GM18499 (cell line): ENCODE measurements at regions not wholly inside any gene's neighbourhood (a gene's known extent, or its start where the extent isn't known, plus 50 kb on each side); places are given as distances from the start of the nearest gene placed in this dataset.
A peak's percentile ranks its signal among the peaks of the same experiment; 100 is the strongest.

Experiments
- ATAC-seq: cut with Tn5 transposase; IDR thresholded peaks from one replicate; pipeline ENCODE4 v1.9.1; 2021; ENCODE audit warnings: moderate number of reproducible peaks; ENCODE audit not compliant: insufficient read depth, unreplicated experiment

DNA sequence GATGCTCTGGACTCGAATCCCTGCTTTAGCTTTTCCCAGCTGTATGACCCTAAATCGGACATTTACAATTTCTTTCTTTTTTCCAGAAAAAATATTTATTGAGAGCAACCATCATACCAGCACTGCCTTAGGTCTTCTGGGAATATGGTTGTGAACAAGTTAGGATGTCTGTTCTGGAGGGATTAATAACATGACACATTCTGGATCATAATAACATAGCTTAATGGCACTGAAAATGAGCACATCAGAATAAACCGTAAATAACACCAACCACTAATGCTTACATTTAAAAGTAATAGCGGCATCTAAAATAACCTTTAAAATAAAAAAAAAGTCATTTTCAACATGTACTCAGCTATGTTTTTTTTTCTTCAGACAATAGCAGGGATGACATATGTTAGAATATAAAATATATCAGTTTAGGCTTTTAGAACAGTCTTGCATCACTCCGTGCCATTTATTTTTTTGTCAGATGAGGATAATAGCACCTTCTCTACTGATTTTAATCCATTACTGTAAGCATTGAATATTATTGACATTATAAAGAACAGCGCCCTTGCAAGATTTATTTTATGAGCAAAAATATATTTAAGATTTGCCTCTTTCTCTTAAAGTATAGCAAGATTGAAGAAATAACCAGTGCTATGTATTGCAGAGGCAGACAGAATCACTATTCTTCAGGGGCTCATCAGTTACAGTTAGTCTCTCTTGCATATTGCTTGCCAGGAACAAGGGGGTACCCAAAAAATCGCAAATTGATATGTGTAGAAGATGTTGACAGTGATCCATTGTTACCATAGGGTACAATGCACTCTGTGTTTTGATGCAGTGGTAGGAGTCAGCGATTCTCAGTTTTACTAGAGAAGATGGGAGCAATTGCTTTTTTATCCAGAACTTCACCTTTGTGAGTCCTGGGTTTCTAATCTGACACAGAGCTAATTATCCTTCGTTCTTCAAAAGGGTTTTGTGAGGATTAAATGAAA, 168.4 kb upstream of the NR3C1 start:
- ATAC-seq, result no peak

DNA sequence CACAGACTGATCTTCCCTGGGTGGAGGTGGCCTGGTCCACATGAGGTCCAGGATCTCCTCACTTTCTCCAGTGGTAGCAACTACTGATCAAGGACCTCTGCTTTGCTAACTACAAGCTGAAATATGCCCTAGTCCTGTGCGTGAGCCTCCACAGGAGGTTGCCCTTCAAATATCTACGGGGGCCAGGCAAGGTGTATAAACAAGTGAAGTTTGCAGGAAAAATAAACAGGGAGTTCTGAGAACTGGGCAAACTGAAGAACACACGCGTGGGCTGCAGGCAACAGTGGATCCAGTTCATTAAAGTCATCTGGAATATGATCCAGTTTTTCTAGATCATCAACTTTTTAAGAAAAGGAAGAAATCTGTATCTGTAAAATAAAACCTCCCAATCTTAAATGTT, 167.5 kb upstream of the NR3C1 start:
- ATAC-seq, result no peak

DNA sequence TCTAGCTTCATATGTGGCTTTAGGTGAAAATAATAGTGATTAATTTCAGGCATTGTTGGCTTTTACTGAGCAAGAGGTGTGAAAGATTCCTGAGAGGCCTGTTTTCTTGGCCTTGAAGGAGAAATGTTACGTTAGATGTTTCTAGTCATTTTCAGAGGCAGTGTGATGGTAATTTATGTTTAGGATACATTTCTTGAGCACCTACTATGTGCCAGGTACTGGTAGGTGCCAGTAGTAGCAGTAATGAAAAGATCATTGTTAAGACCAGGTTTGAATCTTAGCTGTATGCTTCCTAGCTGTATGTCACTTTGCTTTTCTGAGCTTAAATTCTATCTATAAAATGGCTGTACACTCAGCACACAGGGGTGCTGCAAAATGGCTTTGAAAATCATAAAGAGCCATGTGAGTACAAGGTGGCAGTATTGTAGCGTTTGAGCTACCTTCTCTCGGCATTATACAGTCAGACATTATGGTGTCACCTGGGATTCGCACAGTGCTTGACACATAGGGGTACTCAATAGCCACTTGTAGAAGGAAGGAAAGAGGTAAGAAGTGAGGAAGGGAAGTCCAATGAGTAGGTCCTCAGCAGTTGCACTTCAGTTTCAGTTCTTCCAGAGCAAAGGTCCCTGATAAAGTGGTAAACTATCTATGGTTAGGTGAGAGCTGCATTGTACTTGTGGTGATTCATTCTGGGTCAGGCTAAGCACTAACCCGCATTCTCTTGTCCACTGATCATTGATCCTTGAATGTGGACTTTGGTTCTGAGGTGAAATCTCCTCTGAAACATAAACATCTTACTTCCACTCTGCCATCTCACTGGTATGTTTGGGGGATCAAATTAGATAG, 166.5 kb upstream of the NR3C1 start:
- no peak for ATAC-seq

DNA sequence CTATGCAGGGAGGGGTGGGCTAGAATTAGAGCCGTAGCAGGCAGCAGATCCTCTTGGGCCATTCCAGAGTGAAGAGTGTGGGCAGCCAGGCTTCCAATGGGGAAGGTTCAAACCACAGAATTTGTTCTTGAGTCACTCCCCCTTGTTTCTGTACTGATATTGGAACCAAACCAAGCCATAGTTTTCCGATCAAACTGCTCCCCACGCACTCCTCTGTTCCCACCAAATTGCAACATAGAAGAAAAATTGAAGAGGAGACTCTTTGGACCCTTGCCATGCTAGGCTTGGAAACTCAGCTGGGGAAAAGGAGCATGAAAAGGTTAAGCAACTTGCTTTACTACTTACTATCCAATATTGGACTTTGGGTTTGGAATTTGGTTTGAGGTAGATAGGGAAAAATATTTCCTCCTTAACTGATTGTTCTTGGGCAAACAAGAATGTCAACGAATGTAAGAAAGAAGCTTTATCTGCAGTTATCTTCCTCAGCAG, 165.8 kb upstream of the NR3C1 start:
- ATAC-seq, result no peak

DNA sequence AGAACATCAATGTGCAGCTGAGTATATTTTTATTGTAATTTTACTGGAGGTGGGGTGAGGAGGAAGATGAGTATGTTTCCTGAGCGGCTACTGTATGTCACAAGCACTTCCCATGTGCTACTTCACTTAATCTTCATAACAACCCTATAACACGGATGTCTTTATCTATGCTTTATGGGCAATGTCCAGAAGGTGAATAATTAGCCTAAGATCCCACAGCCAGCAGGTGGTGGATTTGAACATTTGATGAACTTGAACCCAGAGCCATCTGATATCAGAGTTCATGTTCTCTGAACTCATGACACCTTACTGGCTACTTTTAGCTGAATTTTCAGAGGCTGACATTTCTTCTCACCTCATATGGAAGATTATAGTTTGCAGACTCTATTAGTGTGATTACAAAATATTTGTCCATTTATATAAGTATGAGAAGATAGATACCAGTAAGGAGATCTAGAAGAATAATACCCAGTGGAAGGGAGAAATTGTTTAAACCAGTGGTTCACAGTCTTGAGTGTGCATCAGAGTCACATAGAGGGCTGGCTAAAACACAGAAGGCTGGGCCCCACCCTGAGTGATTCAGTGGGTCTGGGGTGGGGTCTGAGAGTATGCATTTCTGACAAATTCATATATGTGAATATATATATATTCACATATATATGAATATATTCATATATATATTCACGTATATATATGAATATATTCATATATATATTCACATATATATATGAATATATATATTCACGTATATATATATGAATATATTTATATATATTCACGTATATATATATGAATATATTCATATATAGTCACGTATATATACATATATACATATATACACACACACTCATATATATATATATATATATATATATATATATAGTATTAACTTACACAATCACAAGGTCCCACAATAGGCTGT, 164.4 kb upstream of the NR3C1 start:
- no peak for ATAC-seq

DNA sequence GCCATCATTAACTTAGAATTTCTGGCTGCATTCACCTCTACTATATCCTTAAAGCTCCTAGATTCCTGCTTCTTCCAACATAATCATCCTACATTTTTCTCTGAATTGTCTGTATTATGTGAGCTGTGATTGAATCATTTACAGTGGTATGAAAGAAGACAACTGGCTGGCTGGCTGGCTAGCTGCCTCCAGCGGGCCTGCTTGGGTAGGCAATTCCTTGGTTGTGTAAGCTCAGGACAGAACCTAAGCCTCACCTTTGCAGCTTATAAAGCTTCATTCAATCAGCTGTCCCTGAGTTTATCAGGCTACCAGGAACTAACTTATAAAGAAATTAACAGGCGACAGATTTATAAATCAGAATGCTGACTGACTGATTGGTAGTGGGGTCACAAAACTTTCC, 162.7 kb upstream of the NR3C1 start:
- ATAC-seq, result no peak

DNA sequence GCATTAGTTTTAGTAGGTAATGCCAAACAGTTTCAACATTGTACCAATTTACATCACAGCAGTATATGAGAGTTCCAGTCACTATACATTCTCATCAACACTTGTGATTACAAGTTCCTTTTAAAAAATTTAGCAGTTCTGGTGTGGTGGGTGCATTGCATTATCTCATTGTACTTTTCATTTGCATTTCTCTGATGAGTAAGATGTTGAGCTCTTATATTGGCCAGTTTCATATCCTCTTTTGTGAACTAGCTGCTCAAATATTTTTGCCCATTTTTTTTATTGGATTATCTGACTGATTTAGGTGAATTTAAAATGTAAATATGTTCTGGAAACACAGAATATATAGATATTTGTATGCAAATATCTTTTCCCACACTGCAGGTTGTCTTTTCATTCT, 160.9 kb upstream of the NR3C1 start:
- peak; percentile 98 for ATAC-seq

DNA sequence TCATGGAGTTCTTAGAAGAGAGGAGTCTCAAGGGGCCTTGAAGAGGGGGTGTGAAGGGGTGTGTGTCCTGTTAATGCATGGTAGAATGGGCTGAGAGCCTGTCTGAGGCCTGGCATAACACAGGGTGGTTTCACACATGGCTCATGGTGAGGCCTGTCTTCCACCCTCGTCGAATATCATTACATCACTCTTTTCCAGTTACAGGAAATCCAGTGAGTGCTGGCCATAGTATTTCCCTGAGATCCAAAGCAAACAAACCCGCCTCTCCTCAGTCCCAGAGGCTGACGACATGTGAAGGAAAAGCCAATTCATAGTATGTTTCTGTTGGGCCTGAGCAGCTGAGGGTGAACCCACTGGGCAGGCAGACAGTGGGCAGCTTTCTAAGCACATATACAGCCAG, 159.4 kb upstream of the NR3C1 start:
- ATAC-seq, result no peak

DNA sequence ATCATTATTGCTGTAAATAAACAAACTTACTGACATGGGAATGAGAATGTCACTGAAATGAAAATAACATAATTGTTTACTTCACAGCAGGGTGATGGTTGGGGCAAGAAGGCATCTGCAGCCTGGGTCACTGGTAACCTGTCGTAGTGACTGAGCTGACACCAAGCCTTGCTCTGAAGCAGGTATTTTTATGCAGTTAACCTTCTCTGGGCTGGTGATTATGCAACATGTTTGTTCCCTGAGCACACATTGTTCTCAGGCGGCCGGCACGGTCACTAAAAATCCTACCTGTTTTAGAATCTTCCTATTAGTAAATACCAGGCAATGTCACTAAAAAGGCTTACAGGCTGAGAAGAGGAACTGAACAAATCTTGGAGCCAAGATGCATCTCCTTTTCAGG, 157.7 kb upstream of the NR3C1 start:
- ATAC-seq, result no peak

DNA sequence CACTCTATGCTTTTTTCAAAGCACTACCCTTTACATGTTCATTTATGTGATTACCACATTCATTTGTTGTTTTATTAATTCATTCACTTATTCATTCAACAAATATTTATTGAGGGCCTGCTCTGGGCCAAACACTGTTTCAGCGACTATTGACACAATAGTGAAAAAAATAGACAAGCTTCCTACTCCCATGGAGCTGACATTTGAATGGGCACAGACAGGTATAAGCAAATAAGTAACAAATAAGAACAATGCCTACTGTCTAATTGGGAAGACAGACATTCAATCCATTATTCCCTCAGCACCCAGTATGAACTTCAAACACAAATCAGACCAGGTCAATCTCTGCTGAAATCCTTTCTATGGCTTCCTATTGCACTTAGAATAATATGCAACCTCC, 156.9 kb upstream of the NR3C1 start:
- ATAC-seq, result no peak

DNA sequence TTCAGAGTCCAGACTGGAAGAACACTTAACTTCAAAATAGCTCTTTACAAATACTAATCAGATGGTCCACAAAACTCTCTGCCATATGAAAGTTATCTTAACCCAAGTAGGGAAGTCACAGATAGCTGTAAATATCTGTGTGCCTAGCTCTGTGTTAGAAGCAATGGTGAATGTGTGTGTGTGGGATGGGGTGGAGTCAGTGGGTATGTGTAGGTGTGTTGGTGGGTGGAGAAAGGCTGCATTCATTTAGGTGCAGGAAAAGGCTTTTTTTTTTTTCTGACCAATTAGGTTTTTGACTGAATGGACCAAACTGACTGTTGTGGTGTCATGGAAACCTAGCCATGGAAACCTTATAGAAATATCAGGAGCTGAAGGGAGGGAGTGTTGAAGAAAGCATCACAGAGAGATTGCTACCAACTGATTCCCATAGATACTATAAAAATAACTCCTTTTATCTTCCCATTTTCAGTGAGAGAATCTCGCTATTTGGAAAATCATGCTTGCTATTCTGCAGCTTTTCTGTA, 156.2 kb upstream of the NR3C1 start:
- no peak for ATAC-seq

DNA sequence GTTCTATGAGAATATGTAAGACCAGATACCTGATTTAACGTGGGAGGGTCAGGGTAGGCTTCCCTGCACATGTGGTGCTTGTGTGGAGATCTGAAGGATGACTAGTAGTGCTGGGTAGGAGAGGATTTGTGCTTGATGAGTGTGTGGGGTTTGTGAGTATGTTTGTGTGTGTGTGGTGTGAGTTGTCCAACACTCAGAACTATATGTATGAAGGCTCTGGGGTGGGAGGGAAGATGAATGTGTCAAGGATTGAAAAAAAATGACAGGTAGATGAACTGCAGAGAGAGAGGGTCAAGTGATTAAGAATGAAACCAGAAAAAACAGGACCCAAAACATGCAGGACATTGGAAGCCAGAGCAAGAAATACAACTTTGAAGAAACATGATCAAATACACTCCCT, 154.6 kb upstream of the NR3C1 start:
- ATAC-seq, result peak; percentile 9

DNA sequence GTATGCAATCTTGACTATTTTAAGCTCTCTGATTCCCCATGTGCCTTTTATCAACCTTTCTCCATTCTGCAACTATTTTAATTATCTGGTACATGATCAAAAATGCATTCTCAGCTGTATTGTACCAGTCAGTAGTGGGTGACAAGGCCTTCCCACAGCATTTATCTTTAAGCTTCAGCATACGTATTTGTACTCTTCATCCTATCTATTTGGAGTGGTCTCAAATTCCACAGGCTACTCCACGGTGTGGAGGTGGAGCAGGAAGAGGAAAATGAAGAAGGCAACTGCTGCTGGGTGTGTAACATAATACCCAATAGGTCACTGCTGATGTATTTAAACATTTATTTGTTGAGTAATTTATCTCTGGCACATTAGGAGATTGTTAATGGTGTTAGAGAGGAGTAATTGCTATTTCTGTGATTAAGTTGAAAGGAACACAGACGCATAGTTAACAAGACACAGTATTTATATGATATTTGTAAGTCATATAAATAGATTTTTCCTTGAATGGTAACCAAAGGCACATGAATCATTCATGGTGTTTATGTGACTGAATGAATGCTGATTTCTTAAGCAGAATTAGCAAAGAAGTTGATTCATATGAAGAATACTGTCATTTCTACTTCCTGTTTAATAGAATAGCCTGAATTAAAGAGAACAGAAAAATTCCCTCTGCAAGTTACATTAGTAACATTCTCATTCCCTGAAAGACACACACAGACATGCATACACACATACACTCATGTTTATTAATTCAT, 153.8 kb upstream of the NR3C1 start:
- peak; percentile 61 for ATAC-seq

DNA sequence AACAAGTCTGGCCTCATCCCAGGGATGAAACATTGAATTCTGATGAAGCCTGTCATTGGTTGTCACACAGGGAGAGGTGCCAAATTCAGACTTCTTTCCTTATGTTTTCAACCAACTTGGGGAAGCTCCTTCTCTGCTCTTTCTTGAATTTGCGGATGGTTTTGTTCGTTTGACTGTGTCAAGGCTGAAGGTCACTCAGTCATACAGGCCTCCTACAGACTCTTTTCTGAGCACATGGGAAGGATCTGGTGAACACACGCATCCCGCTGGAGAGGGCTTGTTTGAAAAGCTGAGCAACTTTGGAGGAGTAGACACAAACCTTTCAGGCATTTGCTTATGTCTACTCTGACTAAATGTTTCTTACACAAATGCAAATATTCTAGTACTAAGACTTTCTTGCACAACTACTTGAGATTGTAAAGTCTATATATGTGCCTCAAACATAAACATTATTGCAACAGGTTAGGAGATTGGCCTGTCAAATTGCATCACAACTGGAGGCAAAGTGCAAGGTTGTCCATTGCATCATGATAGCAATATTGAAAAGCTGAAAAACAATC, 151.5 kb upstream of the NR3C1 start:
- ATAC-seq, result no peak

DNA sequence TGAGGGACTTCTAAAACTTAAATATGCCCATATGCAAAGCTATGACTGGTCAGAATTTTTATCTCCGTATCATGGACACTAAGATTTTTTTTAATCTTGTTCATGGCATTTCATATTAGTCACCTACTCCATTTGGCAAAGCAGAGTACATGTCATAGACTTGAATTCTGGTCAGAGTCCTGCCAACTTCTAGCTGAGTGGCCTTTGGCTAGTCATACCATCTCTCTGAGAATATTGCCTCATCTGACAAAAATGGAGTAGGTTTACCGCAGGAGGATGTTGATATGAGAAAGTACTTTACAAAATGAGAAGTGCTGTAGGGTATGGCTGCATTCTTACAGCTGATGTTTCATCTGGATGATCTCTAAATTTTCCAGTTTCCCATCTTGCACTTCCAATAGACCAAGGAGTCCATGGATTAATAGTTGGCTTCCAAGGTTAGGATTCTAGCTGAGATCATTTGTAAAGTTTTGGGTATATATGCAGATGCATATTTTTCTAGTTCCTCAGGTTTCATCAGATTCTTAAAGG, 150.8 kb upstream of the NR3C1 start:
- no peak for ATAC-seq

DNA sequence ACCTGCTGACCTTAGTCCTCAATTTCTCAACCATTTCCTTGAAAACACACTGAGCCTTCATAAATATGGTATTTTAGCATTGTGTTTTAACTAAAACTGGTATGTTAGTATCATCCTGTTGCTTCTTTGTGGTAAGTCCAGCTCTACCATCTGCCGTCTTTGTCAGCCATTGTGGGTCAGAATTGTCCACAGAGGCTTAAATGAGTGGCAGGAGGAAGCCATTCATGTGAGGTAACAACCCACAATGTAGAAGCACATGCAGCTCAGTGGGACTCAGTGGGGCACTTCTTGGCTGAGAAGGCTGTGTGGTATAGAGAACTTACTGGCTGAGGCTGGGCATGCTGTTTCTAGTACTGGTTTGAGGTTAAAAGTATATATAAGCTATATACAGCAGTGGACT, 149.2 kb upstream of the NR3C1 start:
- ATAC-seq, result no peak

DNA sequence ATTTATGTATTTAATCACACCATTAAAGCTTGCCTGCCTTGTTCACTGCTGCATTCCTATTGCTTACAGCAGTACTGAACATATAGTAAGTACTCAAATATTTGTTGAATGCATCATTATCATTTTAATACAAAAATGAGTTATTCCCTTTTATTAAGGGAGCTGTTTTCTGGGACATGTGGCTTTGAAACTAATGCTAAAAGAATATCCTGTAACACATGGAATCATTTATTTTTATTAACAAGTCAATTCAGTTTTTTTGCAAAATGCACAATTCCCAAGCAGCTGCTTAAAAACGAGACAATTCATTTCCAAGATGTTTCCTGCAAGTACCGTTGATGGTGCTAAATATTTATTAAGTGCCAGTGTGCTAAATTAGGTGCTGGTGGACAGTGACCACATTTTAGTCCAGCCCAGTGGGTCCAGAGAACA, 148.3 kb upstream of the NR3C1 start:
- ATAC-seq, result no peak

DNA sequence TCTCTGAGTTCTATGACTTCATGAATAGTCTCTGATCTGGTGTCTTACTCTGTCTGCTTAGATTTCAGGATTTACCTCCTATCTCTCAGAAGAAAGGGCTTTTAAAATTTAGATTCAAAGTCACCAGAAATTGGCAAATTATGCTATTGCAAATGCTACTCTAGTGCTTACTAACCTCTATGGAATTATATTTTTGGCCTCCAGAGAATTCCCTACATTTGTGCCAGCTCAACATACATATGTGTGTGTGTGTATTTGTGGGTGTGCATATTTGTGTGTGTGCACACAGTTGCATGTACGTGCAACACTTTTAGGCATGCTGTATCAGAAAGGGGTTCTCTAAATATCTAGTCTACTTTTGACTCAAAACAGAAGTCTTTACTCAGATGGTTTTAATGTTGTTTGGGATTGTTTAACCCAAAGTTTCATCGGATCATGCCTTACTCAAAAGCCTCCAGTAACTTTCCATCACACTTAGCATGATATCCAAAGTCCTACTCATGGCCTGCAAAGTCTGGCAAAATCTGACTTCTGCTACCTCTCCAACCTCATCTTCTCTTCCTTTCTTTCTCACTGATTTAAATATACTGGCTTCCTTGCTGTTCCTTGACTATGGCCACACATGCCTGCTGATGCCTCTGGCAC, 147.6 kb upstream of the NR3C1 start:
- ATAC-seq, result no peak
